AG04450 (cell line): ENCODE measurements at regions not wholly inside any gene's neighbourhood (a gene's known extent, or its start where the extent isn't known, plus 50 kb on each side); places are given as distances from the start of the nearest gene placed in this dataset.

Experiments
- CTCF ChIA-PET: fragments of 300-600, 350-600 bp; formaldehyde crosslinking; extraction: SDS; loops from one replicate; lab custom pipeline; 2022; ENCODE audit warnings: antibody characterized with exemption, inconsistent platforms; lab: Charles Lee
- POLR2A ChIA-PET: fragments of 350-600 bp; formaldehyde crosslinking; extraction: SDS; loops from one replicate; lab custom pipeline; 2021; ENCODE audit warnings: antibody characterized with exemption, inconsistent platforms; lab: Yijun Ruan, JAX
- DNase-seq: peaks from one replicate; pipeline ENCODE4 v3.0.0-alpha.2; 2011; ENCODE audit warnings: low read depth, low spot score
- H3K27ac ChIP-seq: one replicate; pipeline ENCODE4 v1.5.1; 2012; ENCODE audit warnings: low read depth, low read length, control low read depth
- H3K27me3 ChIP-seq: one replicate; pipeline ENCODE4 v1.6.0; 2012; ENCODE audit warnings: low read length; ENCODE audit not compliant: control insufficient read depth, insufficient read depth
- H3K4me3 ChIP-seq: 2 replicates; pipeline ENCODE4 v1.5.1; 2011; ENCODE audit warnings: mild to moderate bottlenecking, low read depth, low read length, control low read depth
- H3K9me3 ChIP-seq: 2 replicates; pipeline ENCODE4 v1.5.1; 2012; ENCODE audit warnings: low read length; ENCODE audit not compliant: control insufficient read depth, insufficient read depth
- TF ChIP-seq, protein P1 (sequence below): IDR thresholded peaks from 2 replicates; pipeline ENCODE4 v1.5.1; 2011; ENCODE audit warnings: low read depth, low read length, control low read depth, inconsistent platforms

DNA sequence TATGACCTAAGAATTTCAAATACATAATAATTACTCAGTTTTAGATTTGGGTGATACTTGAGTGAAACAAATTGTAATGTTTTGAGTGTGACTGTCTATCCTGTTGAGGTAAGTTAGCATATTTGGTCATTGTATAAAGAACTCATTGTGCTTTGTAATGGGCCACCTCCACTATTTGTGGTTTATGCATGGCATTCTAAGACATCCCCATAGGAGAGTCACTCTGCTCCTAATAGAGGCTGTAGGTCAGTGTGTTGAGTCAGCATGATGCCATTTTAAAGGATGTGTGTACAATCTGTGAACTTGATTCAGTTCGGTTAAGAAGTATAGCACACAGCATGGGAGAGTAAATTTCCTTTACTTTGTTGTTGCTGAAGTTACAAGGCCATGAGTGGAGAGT is 1112.4 kb downstream of the JRKL start:
- TF ChIP-seq, protein P1, sequence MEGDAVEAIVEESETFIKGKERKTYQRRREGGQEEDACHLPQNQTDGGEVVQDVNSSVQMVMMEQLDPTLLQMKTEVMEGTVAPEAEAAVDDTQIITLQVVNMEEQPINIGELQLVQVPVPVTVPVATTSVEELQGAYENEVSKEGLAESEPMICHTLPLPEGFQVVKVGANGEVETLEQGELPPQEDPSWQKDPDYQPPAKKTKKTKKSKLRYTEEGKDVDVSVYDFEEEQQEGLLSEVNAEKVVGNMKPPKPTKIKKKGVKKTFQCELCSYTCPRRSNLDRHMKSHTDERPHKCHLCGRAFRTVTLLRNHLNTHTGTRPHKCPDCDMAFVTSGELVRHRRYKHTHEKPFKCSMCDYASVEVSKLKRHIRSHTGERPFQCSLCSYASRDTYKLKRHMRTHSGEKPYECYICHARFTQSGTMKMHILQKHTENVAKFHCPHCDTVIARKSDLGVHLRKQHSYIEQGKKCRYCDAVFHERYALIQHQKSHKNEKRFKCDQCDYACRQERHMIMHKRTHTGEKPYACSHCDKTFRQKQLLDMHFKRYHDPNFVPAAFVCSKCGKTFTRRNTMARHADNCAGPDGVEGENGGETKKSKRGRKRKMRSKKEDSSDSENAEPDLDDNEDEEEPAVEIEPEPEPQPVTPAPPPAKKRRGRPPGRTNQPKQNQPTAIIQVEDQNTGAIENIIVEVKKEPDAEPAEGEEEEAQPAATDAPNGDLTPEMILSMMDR = no peak
- peaks cover 4% of the 10 kb centered on the region for H3K9me3 ChIP-seq
- no peak overlapping the region for H3K4me3 ChIP-seq
- ChIA-PET POLR2A (no interaction called here), CTCF (no interaction called here)
- no peak for DNase-seq
- H3K27ac ChIP-seq = no peak overlapping the region
- no peaks in the 10 kb centered on the region for H3K27me3 ChIP-seq

DNA sequence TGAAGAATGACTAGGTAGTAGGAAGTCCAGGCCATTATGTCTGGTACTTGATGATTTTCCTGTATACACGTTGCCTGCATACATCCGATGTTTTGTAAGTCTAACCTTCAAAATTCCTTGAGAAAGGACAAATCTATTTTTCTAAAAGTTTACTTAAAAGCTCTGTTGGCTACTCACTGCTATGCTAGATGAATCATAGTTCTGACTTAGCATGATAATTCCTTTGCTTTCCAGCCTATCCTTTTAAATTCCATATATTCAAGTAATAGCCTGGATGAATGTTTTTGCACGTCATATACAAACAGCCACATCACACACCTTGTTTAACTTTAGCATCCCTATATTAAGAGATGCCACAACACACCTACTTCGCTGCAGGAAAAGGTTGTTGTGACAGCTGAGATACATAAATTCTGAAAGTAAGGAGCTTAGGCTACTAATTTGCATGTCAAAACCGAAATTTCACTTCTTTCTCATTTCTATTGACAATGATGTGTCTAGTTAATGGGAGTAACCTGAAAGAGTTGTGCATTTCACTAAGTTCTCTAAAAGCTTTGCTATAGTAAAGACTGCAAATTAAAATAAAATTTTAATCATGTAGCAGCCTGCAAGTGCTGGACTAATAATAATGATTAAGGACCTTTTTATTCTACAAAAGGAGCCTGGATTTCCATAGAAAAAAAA is 1116.4 kb downstream of the JRKL start:
- POLR2A ChIA-PET = no interaction called here
- no peaks in the 10 kb centered on the region for H3K27me3 ChIP-seq
- TF ChIP-seq, protein P1 = no peak
- CTCF ChIA-PET = no interaction called here
- no peak for DNase-seq
- H3K4me3 ChIP-seq = no peak overlapping the region
- H3K9me3 ChIP-seq = peaks cover 8% of the 10 kb centered on the region
- no peak overlapping the region for H3K27ac ChIP-seq

DNA sequence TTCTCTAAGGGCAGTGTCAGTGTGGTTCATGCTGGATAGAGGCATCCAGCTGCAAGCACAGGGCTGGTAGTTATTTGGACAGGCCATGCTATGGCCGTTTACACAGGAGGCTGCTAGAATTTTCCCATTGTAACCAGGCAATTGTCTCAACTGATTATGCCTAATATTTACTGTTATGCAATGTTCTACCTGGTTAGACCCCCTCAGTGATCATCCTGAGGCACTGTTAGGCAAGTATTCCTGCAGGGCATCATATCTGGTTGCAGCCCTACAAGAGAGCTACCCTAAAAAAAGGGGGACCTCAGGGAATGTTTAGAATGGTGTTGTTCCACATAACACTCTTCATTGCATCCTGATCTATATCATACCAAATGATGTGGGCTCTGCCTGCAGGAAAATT is 1124.6 kb downstream of the JRKL start:
- TF ChIP-seq, protein P1 = no peak
- Histone ChIP-seq H3K27me3 (no peaks in the 10 kb centered on the region), H3K4me3 (no peak overlapping the region), H3K27ac (no peak overlapping the region), H3K9me3 (peaks cover 7% of the 10 kb centered on the region; the same call in 1 of the 2 replicates)
- DNase-seq = no peak
- ChIA-PET POLR2A (no interaction called here), CTCF (no interaction called here)

DNA sequence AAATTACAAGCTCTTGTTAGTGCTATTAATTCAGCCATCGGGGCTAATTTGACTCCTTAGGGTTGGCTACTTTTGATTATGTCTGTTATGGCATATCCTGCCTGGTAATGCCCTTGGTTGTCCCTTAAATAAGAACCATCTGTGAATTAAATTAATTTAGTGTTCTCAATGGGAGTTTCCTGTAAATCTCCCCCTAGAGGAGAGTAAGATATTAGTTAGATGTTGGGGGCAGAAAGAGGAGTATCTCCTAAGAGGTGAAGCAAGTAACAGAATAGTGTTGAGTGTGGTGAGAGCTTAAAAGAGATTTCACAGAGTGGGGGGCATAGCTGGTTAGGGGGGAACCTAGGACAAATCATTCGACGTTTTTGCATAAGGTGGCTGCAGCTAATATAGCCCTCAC is 1126.9 kb downstream of the JRKL start:
- no peak overlapping the region for H3K4me3 ChIP-seq
- H3K9me3 ChIP-seq = peaks cover 10% of the 10 kb centered on the region; the same call in 1 of the 2 replicates
- H3K27ac ChIP-seq = no peak overlapping the region
- CTCF ChIA-PET = no interaction called here
- POLR2A ChIA-PET = no interaction called here
- TF ChIP-seq, protein P1 = no peak
- DNase-seq = no peak
- no peaks in the 10 kb centered on the region for H3K27me3 ChIP-seq

DNA sequence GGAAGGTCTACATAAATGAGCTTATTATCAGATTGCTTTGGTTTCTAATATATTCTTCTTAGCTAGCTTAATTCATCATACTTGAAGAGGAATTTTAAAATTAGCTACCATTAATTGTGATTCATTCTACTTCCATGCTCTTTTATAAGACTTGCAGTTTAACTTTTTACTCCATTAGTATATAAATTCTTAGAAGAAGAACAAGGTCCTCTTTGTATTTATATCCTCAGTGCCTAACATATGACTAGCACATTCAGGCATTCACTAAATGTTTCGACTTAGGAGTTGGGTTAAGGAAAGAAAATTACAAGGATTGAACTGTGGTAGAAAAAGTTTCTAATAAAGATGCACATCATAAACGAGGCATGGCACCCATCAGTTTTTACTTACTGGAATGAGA is 1135.5 kb downstream of the JRKL start:
- Histone ChIP-seq H3K9me3 (peaks cover 3% of the 10 kb centered on the region; the same call in 1 of the 2 replicates), H3K27me3 (no peaks in the 10 kb centered on the region), H3K27ac (no peak overlapping the region), H3K4me3 (no peak overlapping the region)
- no peak for DNase-seq
- TF ChIP-seq, protein P1 = no peak
- ChIA-PET CTCF (no interaction called here), POLR2A (no interaction called here)
